HepG2 (cell line): ENCODE measurements at regions not wholly inside any gene's neighbourhood (a gene's known extent, or its start where the extent isn't known, plus 50 kb on each side); places are given as distances from the start of the nearest gene placed in this dataset.

ENCODE experiments used
- DNMT3B ChIP-seq: conservative IDR thresholded peaks from 2 replicates; pipeline ENCODE4 v1.6.1; 2016; ENCODE audit warnings: missing biosample characterization, control low read depth
- JUNB ChIP-seq: sonication (generic); formaldehyde crosslinking; IDR thresholded peaks from 2 replicates; pipeline ENCODE4 v1.8.0; 2022; ENCODE audit warnings: missing genetic modification reagents, mild to moderate bottlenecking, borderline replicate concordance
- POLR2AphosphoS5 ChIP-seq: IDR thresholded peaks from 2 replicates; pipeline ENCODE4 v1.6.1; 2012; ENCODE audit warnings: low read depth, low read length
- TAF1 ChIP-seq: sonication (generic); formaldehyde crosslinking; IDR thresholded peaks from 2 replicates; pipeline ENCODE4 v1.4.0; 2020; ENCODE audit warnings: missing genetic modification reagents
- ZNF574 ChIP-seq: sonication (generic); formaldehyde crosslinking; IDR thresholded peaks from 2 replicates; pipeline ENCODE4 v1.4.0; 2020; ENCODE audit warnings: missing genetic modification reagents

- TF ChIP-seq JUNB (CRISPR knock-in tag) (no peak), TAF1 (CRISPR knock-in tag) (no peak), DNMT3B (CRISPR knock-in tag) (no peak), POLR2AphosphoS5 (no peak), ZNF574 (no peak)
These were observed 75.2 kb upstream of the TOP3B start for GRCh38 chr22:22057617-22058378.
